Thyroid gland (tissue), 4 donors: ENCODE measurements at regions not wholly inside any gene's neighbourhood (a gene's known extent, or its start where the extent isn't known, plus 50 kb on each side); places are given as distances from the start of the nearest gene placed in this dataset.

ENCODE experiments used
- DNase-seq, 2 donors: peaks; one replicate each; pipeline ENCODE4 v3.0.0-alpha.2; 2019
- H3K27ac ChIP-seq, 3 donors: fragments of 200-600 bp; sonication (generic); 1 replicate in 2 of 3; 2 replicates in 1 of 3; pipeline ENCODE4 v1.5.1; 2016 to 2019; ENCODE audit warnings: mild to moderate bottlenecking in 1 of 3, moderate library complexity in 1 of 3
- H3K27me3 ChIP-seq: fragments of 200-600 bp; sonication (generic); one replicate; pipeline ENCODE4 v1.5.1; 2019
- H3K36me3 ChIP-seq, 2 donors: fragments of 200-600 bp; sonication (generic); one replicate each; pipeline ENCODE4 v1.5.1; 2016 to 2019
- H3K4me1 ChIP-seq, 2 donors: fragments of 200-600 bp; sonication (generic); one replicate each; pipeline ENCODE4 v1.5.1; 2017 to 2019
- H3K4me3 ChIP-seq, 3 donors: fragments of 200-600 bp; sonication (generic); replicated peaks in 1 of 3; 1 replicate in 2 of 3; 2 replicates in 1 of 3; pipeline ENCODE4 v1.5.1; 2016; ENCODE audit warnings: mild to moderate bottlenecking in 1 of 3
- H3K9me3 ChIP-seq: fragments of 200-600 bp; sonication (generic); one replicate; pipeline ENCODE4 v1.5.1; 2017
- POLR2A ChIP-seq, 2 donors: fragments of 450-650 bp; IDR thresholded peaks; one replicate each; pipeline ENCODE4 v1.6.1; 2017; ENCODE audit warnings: antibody characterized with exemption in 2 of 2, mild to moderate bottlenecking in 2 of 2, moderate library complexity in 1 of 2
- WGBS, 2 donors: methylation state at CpG; one replicate each; pipeline ENCODE4 v1.1.5; 2017; 5-methylcytosine and 5-hydroxymethylcytosine counted together
- intact Hi-C: fragments of 100-400 bp; cut with DNase I; formaldehyde crosslinking; loops from one replicate; pipeline ENCODE4 v1.15.1; 2023
- TF ChIP-seq, protein P1 (sequence below), 6 experiments: fragments of 200-600 bp in 3 of 6; fragments of 450-650 bp in 3 of 6; sonication (generic) in 3 of 6; IDR thresholded peaks; one replicate each; pipeline ENCODE4 v1.5.1; 2016 to 2019; ENCODE audit warnings: antibody characterized with exemption in 6 of 6, mild to moderate bottlenecking in 2 of 6, inconsistent platforms in 1 of 6, moderate library complexity in 1 of 6

- Histone ChIP-seq H3K4me1 (no peaks in the 10 kb centered on the region), H3K4me3 (no peak overlapping the region), H3K27me3 (no peaks in the 10 kb centered on the region), H3K9me3 (no peaks in the 10 kb centered on the region), H3K36me3 (no peaks in the 10 kb centered on the region), H3K27ac (no peak overlapping the region)
- TF ChIP-seq POLR2A (IDR thresholded peaks at IDR 0.05) = no peak
- no peak for DNase-seq
- 83 to 84% methylated on average over 5 of the region's 5 CpGs for WGBS, 2 donors
- intact Hi-C loops = no loop called here
Measured at GRCh38 chr14:34018125-34018524, 67.3 kb upstream of the EGLN3 start.

DNA sequence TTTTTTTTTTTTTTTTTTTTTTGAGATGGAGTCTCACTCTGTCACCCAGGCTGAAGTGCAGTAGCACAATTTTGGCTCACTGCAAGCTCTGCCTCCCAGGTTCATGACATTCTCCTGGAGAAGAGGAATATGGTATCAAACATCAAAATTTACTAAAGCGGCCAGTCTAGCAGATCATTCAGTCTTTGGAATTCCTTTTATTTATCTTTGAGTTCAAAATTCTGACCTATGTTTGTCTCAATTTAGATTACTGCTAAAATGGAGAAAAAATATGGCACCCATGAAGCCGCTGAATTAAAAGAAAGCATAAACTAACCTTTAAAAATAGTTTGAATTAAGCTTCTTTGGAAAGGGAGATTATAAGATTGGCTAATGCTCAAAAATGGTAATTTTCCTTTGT, 64.5 kb upstream of the EGLN3 start:
- no peak for DNase-seq
- intact Hi-C loops = no loop called here
- H3K9me3 ChIP-seq = no peaks in the 10 kb centered on the region

DNA sequence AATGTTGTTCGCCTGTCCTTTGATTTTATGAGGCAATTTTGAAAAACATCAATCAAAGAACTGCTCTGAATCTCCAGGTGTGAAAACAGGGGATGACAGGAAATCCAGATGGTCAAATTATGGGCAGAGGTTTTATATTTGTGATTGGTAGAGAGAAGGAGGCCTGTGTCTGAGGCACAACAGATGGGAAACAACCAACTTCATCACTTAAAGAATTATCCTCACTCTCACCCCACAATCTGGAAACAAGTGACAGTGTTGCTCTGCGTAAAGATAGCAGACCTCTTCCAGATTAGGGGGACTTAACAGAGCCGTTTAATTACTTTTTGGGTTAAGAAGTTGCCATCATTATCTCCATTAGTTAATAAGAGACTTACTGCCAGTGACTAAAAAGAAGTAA, 64.1 kb upstream of the EGLN3 start:
- Histone ChIP-seq H3K27ac (no peak overlapping the region), H3K9me3 (no peaks in the 10 kb centered on the region), H3K4me1 (no peaks in the 10 kb centered on the region), H3K27me3 (no peaks in the 10 kb centered on the region), H3K36me3 (no peaks in the 10 kb centered on the region), H3K4me3 (no peak overlapping the region)
- 90 to 91% methylated on average over 3 of the region's 3 CpGs for WGBS, 2 donors
- TF ChIP-seq POLR2A (IDR thresholded peaks at IDR 0.05) = no peak
- TF ChIP-seq, protein P1, sequence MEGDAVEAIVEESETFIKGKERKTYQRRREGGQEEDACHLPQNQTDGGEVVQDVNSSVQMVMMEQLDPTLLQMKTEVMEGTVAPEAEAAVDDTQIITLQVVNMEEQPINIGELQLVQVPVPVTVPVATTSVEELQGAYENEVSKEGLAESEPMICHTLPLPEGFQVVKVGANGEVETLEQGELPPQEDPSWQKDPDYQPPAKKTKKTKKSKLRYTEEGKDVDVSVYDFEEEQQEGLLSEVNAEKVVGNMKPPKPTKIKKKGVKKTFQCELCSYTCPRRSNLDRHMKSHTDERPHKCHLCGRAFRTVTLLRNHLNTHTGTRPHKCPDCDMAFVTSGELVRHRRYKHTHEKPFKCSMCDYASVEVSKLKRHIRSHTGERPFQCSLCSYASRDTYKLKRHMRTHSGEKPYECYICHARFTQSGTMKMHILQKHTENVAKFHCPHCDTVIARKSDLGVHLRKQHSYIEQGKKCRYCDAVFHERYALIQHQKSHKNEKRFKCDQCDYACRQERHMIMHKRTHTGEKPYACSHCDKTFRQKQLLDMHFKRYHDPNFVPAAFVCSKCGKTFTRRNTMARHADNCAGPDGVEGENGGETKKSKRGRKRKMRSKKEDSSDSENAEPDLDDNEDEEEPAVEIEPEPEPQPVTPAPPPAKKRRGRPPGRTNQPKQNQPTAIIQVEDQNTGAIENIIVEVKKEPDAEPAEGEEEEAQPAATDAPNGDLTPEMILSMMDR (IDR thresholded peaks at IDR 0.05) = no peak
- DNase-seq = no peak
- intact Hi-C loops = no loop called here

More for the DNA sequence above, 64.5 kb upstream of the EGLN3 start:
- Histone ChIP-seq H3K27me3 (no peaks in the 10 kb centered on the region), H3K27ac (no peak overlapping the region), H3K4me1 (no peaks in the 10 kb centered on the region), H3K36me3 (no peaks in the 10 kb centered on the region), H3K4me3 (no peak overlapping the region)
- TF ChIP-seq POLR2A (IDR thresholded peaks at IDR 0.05) = no peak
- TF ChIP-seq, protein P1 (IDR thresholded peaks at IDR 0.05) = no peak
- 92 to 99% methylated on average over 2 of the region's 2 CpGs for WGBS, 2 donors

DNA sequence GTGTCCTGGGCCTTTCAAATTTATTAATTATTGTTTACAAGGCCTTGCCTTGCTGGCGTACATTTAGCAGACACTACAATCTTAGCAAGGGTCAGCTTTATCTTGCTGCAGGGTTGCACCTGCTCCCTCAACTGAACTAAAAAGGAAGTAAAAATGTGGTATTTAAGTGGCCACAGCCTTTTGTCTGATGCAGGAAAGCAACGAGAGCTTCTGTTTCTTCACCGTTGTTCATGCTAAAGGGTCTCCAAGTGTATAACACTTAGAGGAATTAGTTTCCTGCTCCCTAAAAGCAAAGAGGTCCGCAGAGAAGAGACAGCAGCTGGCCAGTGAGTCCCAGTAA, 62.8 kb upstream of the EGLN3 start:
- 56 to 64% methylated on average over 4 of the region's 4 CpGs for WGBS, 2 donors
- no peak for DNase-seq
- TF ChIP-seq, protein P1 (IDR thresholded peaks at IDR 0.05) = no peak
- no peak for TF ChIP-seq POLR2A (IDR thresholded peaks at IDR 0.05)
- Histone ChIP-seq H3K4me3 (no peak overlapping the region), H3K9me3 (no peaks in the 10 kb centered on the region), H3K4me1 (no peaks in the 10 kb centered on the region), H3K27ac (no peak overlapping the region), H3K27me3 (no peaks in the 10 kb centered on the region), H3K36me3 (no peaks in the 10 kb centered on the region)
- intact Hi-C loops = no loop called here

DNA sequence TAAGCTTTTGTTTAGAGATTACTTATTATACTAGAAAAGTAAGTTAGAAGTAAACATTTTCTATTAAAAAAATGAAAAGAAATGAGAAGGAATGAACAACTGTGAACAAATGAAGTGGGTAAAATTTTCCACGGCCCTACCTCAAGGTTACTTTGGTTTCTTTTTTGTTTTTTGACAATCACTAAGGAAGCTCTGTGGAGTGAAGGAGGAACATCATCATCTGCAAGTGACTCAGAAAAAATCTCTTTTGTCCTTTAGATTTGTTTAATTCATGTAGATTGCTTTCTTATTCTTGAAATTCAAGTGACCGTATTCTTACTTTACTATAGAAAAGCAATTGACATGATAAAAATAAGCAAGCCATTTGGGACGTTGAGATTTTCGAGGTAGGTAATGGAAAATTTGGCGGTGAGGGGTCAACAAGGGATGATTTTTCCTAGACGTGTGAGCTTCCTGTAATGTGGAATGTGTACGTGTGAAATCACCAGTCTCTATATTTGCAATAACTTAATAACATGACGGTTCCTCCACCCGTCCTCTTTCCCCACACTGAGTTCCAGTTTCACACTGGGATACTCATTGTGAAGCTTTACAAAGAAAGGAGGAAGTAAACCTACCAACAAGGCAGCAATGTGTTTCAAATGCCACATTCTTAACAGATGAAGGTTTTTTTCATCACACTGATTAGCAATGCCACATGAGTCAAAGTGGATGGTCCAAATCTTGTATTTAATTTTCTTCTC, 62.3 kb upstream of the EGLN3 start:
- no peaks in the 10 kb centered on the region for H3K9me3 ChIP-seq
- intact Hi-C loops = no loop called here
- no peaks in the 10 kb centered on the region for H3K4me1 ChIP-seq
- WGBS, 2 donors = 75 to 77% methylated on average over 9 of the region's 9 CpGs
- H3K27me3 ChIP-seq = no peaks in the 10 kb centered on the region
- H3K4me3 ChIP-seq = no peak overlapping the region
- no peak for DNase-seq
- no peaks in the 10 kb centered on the region for H3K36me3 ChIP-seq
- no peak overlapping the region for H3K27ac ChIP-seq
- TF ChIP-seq POLR2A (IDR thresholded peaks at IDR 0.05) = no peak
- TF ChIP-seq, protein P1 (IDR thresholded peaks at IDR 0.05) = no peak
